PC-3 (cell line): ENCODE measurements at regions not wholly inside any gene's neighbourhood (a gene's known extent, or its start where the extent isn't known, plus 50 kb on each side); places are given as distances from the start of the nearest gene placed in this dataset.
A peak's percentile ranks its signal among the peaks of the same experiment; 100 is the strongest.

Source experiments
- ATAC-seq: fragments of 200-7000 bp; cut with Tn5 transposase; 2 replicates; pipeline ENCODE4 v1.9.1; 2020; ENCODE audit warnings: mild to moderate bottlenecking, moderate library complexity
- BruUV-seq: library from RNA; stranded (reverse); fragments of 400-500 nt; replicated peaks from 2 replicates; lab custom pipeline; 2021; lab: Mats Ljungman, UMichigan
- CTCF ChIA-PET: fragments of 300-600 bp; sonication (Branson Sonifier 250); formaldehyde crosslinking; loops from one replicate; lab custom pipeline; 2022; ENCODE audit warnings: antibody characterized with exemption; lab: Charles Lee
- POLR2A ChIA-PET: fragments of 300-600 bp; sonication (Branson Sonifier 250); formaldehyde crosslinking; loops from one replicate; lab custom pipeline; 2022; ENCODE audit warnings: antibody characterized with exemption; ENCODE audit not compliant: unreplicated experiment; lab: Charles Lee
- DNase-seq: peaks from one replicate; pipeline ENCODE4 v3.0.0-alpha.2; 2015
- H2AFZ ChIP-seq: fragments of 300-600 bp; sonication (generic); 2 replicates; pipeline ENCODE4 v1.6.0; 2016; ENCODE audit warnings: antibody characterized with exemption, low read length
- H3F3A ChIP-seq: fragments of 300-600 bp; sonication (generic); one replicate; pipeline ENCODE4 v1.6.0; 2017; ENCODE audit warnings: antibody characterized with exemption, low read length, control low read depth, mild to moderate bottlenecking; ENCODE audit not compliant: unreplicated experiment
- H3K27ac ChIP-seq: fragments of 300-600 bp; sonication (generic); 2 replicates; pipeline ENCODE4 v1.5.1; 2016; ENCODE audit warnings: mild to moderate bottlenecking, low read length
- H3K27me3 ChIP-seq: fragments of 300-600 bp; sonication (generic); 2 replicates; pipeline ENCODE4 v1.6.1; 2016; ENCODE audit warnings: low read length, mixed read lengths
- H3K36me3 ChIP-seq: fragments of 300-600 bp; sonication (generic); 2 replicates; pipeline ENCODE4 v1.6.1; 2016; ENCODE audit warnings: low read depth, mixed run types, low read length, mixed read lengths
- H3K4me1 ChIP-seq: fragments of 300-600 bp; sonication (generic); 2 replicates; pipeline ENCODE4 v1.5.1; 2016; ENCODE audit warnings: low read length; ENCODE audit not compliant: insufficient read depth
- H3K4me2 ChIP-seq: fragments of 300-600 bp; sonication (generic); 2 replicates; pipeline ENCODE4 v1.6.0; 2016; ENCODE audit warnings: low read length
- H3K4me3 ChIP-seq: fragments of 300-600 bp; sonication (generic); 2 replicates; pipeline ENCODE4 v1.5.1; 2016; ENCODE audit warnings: mild to moderate bottlenecking, low read length, mixed read lengths
- H3K79me2 ChIP-seq: fragments of 300-600 bp; sonication (generic); 2 replicates; pipeline ENCODE4 v1.6.1; 2017; ENCODE audit warnings: low read length, mixed read lengths
- H3K9ac ChIP-seq: fragments of 300-600 bp; sonication (generic); 2 replicates; pipeline ENCODE4 v1.6.0; 2016; ENCODE audit warnings: mild to moderate bottlenecking, low read length
- H3K9me2 ChIP-seq: fragments of 300-600 bp; sonication (generic); replicated peaks from 2 replicates; pipeline ENCODE4 v1.6.1; 2016; ENCODE audit warnings: mixed run types, low read length, mixed read lengths
- H3K9me3 ChIP-seq: fragments of 300-600 bp; sonication (generic); 2 replicates; pipeline ENCODE4 v1.6.1; 2016; ENCODE audit warnings: low read length, mixed read lengths
- H4K20me1 ChIP-seq: fragments of 300-600 bp; sonication (generic); 2 replicates; pipeline ENCODE4 v1.6.1; 2016; ENCODE audit warnings: low read length, mixed read lengths
- CTCF ChIP-seq: fragments of 300-600 bp; sonication (generic); conservative IDR thresholded peaks from 2 replicates; pipeline ENCODE4 v1.5.1; 2017; ENCODE audit warnings: antibody characterized with exemption, low read depth, mild to moderate bottlenecking, low read length
- EZH2 ChIP-seq: fragments of 300-600 bp; sonication (generic); IDR thresholded peaks from one replicate; pipeline ENCODE4 v1.6.1; 2017; ENCODE audit warnings: antibody characterized with exemption, mild to moderate bottlenecking, low read length; ENCODE audit not compliant: unreplicated experiment
- EZH2phosphoT487 ChIP-seq: fragments of 300-600 bp; sonication (generic); IDR thresholded peaks from 2 replicates; pipeline ENCODE4 v1.6.1; 2018; ENCODE audit warnings: mild to moderate bottlenecking, antibody characterized with exemption, low read length, borderline replicate concordance
- intact Hi-C: fragments of 100-400 bp; cut with micrococcal nuclease; formaldehyde crosslinking; loops from 2 replicates; pipeline ENCODE4 v1.9.0; 2023

GRCh38 chr11:25958045-25958444 lies 373.9 kb upstream of the ANO3 start:
- POLR2A ChIA-PET, result no interaction called here
- no peak overlapping the region for H3K4me3 ChIP-seq
- H3K36me3 ChIP-seq, result no peaks in the 10 kb centered on the region
- H3K4me1 ChIP-seq, result no peaks in the 10 kb centered on the region
- TF ChIP-seq EZH2phosphoT487, result no peak
- no peak for TF ChIP-seq CTCF
- no peak for TF ChIP-seq EZH2
- no peaks in the 10 kb centered on the region for H3K79me2 ChIP-seq
- DNase-seq, result no peak
- CTCF ChIA-PET, result interaction anchor here (0.7 kb wide), 1 partner anchor 11 kb away, joined by 3 read pairs; no protein-coding TSS in a partner anchor
- no peaks in the 10 kb centered on the region for H3K9me3 ChIP-seq
- H4K20me1 ChIP-seq, result no peaks in the 10 kb centered on the region
- H3K9ac ChIP-seq, result no peak overlapping the region
- ATAC-seq, result no peak
- no TSS peak for BruUV-seq
- intact Hi-C loops, result no loop called here
- no peak overlapping the region for H2AFZ ChIP-seq
- no peak overlapping the region for H3K4me2 ChIP-seq
- H3K27ac ChIP-seq, result no peak overlapping the region
- no peaks in the 10 kb centered on the region for H3K27me3 ChIP-seq
- H3K9me2 ChIP-seq, result no peaks in the 10 kb centered on the region
- H3F3A ChIP-seq, result no peaks in the 10 kb centered on the region

- Histone ChIP-seq H3K4me1 (no peaks in the 10 kb centered on the region), H2AFZ (no peak overlapping the region), H3F3A (no peaks in the 10 kb centered on the region), H3K79me2 (no peaks in the 10 kb centered on the region), H3K9ac (no peak overlapping the region), H3K27ac (no peak overlapping the region), H3K9me2 (no peaks in the 10 kb centered on the region), H3K27me3 (no peaks in the 10 kb centered on the region), H3K4me2 (no peak overlapping the region), H4K20me1 (no peaks in the 10 kb centered on the region), H3K36me3 (no peaks in the 10 kb centered on the region), H3K9me3 (no peaks in the 10 kb centered on the region), H3K4me3 (no peak overlapping the region)
- intact Hi-C loops, result loop anchor here (2.0 to 10.0 kb wide), 2 partner anchors 161 to 227 kb away; no protein-coding TSS in a partner anchor
- ATAC-seq (0 out of 2 replicates have a peak, but pooled peaks have one; percentile 50), DNase-seq (peak; percentile 4)
- CTCF ChIA-PET, result no interaction called here
- POLR2A ChIA-PET, result no interaction called here
- no TSS peak for BruUV-seq
- TF ChIP-seq CTCF, result peak; percentile 29; the same call in 1 of the 2 replicates
- TF ChIP-seq EZH2, result no peak
- no peak for TF ChIP-seq EZH2phosphoT487
Observed at GRCh38 chr11:25961539-25961938, 370.4 kb upstream of the ANO3 start.

DNA sequence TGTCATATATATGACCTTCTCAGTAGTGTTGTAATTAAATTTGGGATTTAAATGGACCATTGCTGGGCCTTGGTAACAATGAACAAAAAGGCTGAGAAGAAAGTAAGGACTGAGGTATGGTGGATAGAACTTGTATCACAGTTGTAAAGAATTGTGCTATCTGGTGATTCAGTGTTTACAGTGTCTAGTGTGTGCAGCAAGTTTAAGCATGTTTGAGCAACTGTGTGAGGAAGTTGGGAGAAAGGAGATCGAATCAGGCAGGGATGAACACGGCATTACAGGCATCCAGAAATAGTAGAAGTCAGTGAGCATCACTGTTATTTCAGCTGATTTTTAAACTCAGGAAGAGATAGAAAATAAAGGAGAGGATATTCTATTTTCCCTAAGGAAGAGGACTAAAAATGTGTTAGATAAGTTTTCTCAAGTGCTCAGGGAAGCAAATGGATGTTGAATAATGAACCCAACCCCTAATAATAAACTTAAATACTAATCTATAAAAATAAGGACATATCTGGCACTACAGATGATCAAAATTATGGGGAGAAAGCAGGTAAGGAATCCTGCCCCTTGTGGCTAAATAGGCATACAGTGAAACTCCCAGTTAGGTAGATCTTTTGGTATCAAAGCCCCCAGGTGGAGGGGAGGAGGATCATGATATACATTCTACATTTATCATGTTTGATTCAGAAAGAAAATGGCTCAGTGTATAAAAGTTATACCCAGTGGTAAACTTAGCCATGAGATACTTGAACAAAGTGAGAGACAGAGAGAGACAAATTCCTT lies 361.0 kb upstream of the ANO3 start:
- Histone ChIP-seq H2AFZ (no peak overlapping the region), H3K36me3 (no peaks in the 10 kb centered on the region), H3K79me2 (no peaks in the 10 kb centered on the region), H4K20me1 (no peaks in the 10 kb centered on the region), H3K27ac (no peak overlapping the region), H3K4me3 (no peak overlapping the region), H3K9ac (no peak overlapping the region), H3K9me2 (no peaks in the 10 kb centered on the region), H3K27me3 (no peaks in the 10 kb centered on the region), H3F3A (no peaks in the 10 kb centered on the region), H3K9me3 (no peaks in the 10 kb centered on the region), H3K4me1 (no peaks in the 10 kb centered on the region), H3K4me2 (no peak overlapping the region)
- DNase-seq (peak; percentile 33), ATAC-seq (peak; percentile 38; the same call in 1 of the 2 replicates)
- TF ChIP-seq EZH2, result no peak
- peak; percentile 66 for TF ChIP-seq CTCF
- ChIA-PET CTCF (no interaction called here), POLR2A (no interaction called here)
- BruUV-seq, result no TSS peak
- intact Hi-C loops, result no loop called here
